A549 (cell line): ENCODE measurements at regions not wholly inside any gene's neighbourhood (a gene's known extent, or its start where the extent isn't known, plus 50 kb on each side); places are given as distances from the start of the nearest gene placed in this dataset.

Experiments
- ATAC-seq, 2 experiments: fragments of 200-7000 bp in 1 of 2; fragments of >200 bp in 1 of 2; cut with Nextera tagmentation in 1 of 2; cut with Tn5 transposase in 1 of 2; 3 replicates each; pipeline versions ENCODE4 v1.8.0 to v1.9.1; 2018 to 2020; ENCODE audit warnings: mild to moderate bottlenecking in 1 of 2, moderate library complexity in 1 of 2
- CTCF ChIA-PET: fragments of 300-600 bp; sonication (Branson Sonifier 250); formaldehyde crosslinking; extraction: SDS; loops from one replicate; lab custom pipeline; 2021; ENCODE audit warnings: antibody characterized with exemption, inconsistent platforms; lab: Yijun Ruan, JAX
- POLR2A ChIA-PET: fragments of 350-600 bp; formaldehyde crosslinking; extraction: SDS; loops from one replicate; lab custom pipeline; 2021; ENCODE audit warnings: antibody characterized with exemption, inconsistent platforms; lab: Yijun Ruan, JAX
- DNase-seq, 2 experiments: peaks; one replicate each; pipeline versions ENCODE4 v3.0.0 to v3.0.0-alpha.2; 2011 to 2016; ENCODE audit warnings: low read depth in 1 of 2, low spot score in 1 of 2
- FAIRE-seq: peaks from 2 replicates; lab custom pipeline; 2011; peaks lifted over from hg19 to GRCh38; lab: Jason Lieb, UNC
- H3K27ac ChIP-seq, 2 experiments: fragments of >200 bp; sonication (Bioruptor Twin); formaldehyde crosslinking; 3 replicates each; pipeline ENCODE4 v1.5.1; 2016 to 2017
- H3K4me1 ChIP-seq: fragments of >200 bp; sonication (Bioruptor Twin); formaldehyde crosslinking; 3 replicates; pipeline ENCODE4 v1.6.1; 2016
- H3K4me2 ChIP-seq: fragments of >200 bp; sonication (Bioruptor Twin); formaldehyde crosslinking; 3 replicates; pipeline ENCODE4 v1.6.1; 2016
- H3K4me3 ChIP-seq: fragments of >200 bp; sonication (Bioruptor Twin); formaldehyde crosslinking; 3 replicates; pipeline ENCODE4 v1.5.1; 2016
- H3K9me3 ChIP-seq: fragments of >200 bp; sonication (Bioruptor Twin); formaldehyde crosslinking; 3 replicates; pipeline ENCODE4 v1.6.1; 2016
- BHLHE40 ChIP-seq: IDR thresholded peaks from 2 replicates; pipeline ENCODE4 v1.6.1; 2012; ENCODE audit warnings: low read depth, low read length, inconsistent platforms
- EHF ChIP-seq: fragments of 250-450 bp; sonication (Bioruptor Pico); IDR thresholded peaks from 2 replicates; pipeline ENCODE4 v1.5.0; 2020; ENCODE audit warnings: mild to moderate bottlenecking
- EHMT2 ChIP-seq: fragments of 200-600 bp; sonication (generic); IDR thresholded peaks from 2 replicates; pipeline ENCODE4 v1.6.1; 2016; ENCODE audit warnings: antibody characterized with exemption, low read depth, mild to moderate bottlenecking, moderate library complexity
- EP300 ChIP-seq, 2 experiments: fragments of >200 bp; sonication (Bioruptor Twin); formaldehyde crosslinking; IDR thresholded peaks; 2 replicates in 1 of 2; 3 replicates in 1 of 2; pipeline ENCODE4 v1.6.1; 2016 to 2017
- FOSB ChIP-seq: fragments of 250-450 bp; sonication (Bioruptor Pico); IDR thresholded peaks from 2 replicates; pipeline ENCODE4 v1.5.0; 2020; ENCODE audit warnings: mild to moderate bottlenecking, moderate library complexity
- FOXS1 ChIP-seq: fragments of 250-450 bp; sonication (Bioruptor Pico); IDR thresholded peaks from 2 replicates; pipeline ENCODE4 v1.5.0; 2020; ENCODE audit warnings: mild to moderate bottlenecking, moderate library complexity
- GATA3 ChIP-seq: IDR thresholded peaks from 2 replicates; pipeline ENCODE4 v1.6.1; 2012; ENCODE audit warnings: borderline replicate concordance
- HDAC2 ChIP-seq: fragments of 200-600 bp; sonication (generic); IDR thresholded peaks from 2 replicates; pipeline ENCODE4 v1.6.1; 2016
- HEYL ChIP-seq: fragments of 250-450 bp; sonication (Bioruptor Pico); IDR thresholded peaks from 2 replicates; pipeline ENCODE4 v1.8.0; 2021; ENCODE audit warnings: mild to moderate bottlenecking, moderate library complexity
- JUNB ChIP-seq: fragments of >200 bp; sonication (Bioruptor Twin); formaldehyde crosslinking; IDR thresholded peaks from 2 replicates; pipeline ENCODE4 v1.6.1; 2016
- MAZ ChIP-seq: fragments of 150-350 bp; IDR thresholded peaks from 2 replicates; pipeline ENCODE4 v1.6.1; 2014; ENCODE audit warnings: antibody characterized with exemption, low read depth, low read length, borderline replicate concordance
- MYC ChIP-seq: IDR thresholded peaks from 2 replicates; pipeline ENCODE4 v1.6.1; 2012; ENCODE audit warnings: mild to moderate bottlenecking, inconsistent platforms, low read length, improper control_type of control experiment, borderline replicate concordance
- NPAS2 ChIP-seq: fragments of 250-450 bp; sonication (Bioruptor Pico); IDR thresholded peaks from 2 replicates; pipeline ENCODE4 v1.8.0; 2022; ENCODE audit warnings: mild to moderate bottlenecking, moderate library complexity, borderline replicate concordance
- NR3C1 ChIP-seq: fragments of >200 bp; sonication (Bioruptor Twin); formaldehyde crosslinking; IDR thresholded peaks from 3 replicates; pipeline ENCODE4 v1.6.1; 2017
- RAD21 ChIP-seq, 2 experiments: fragments of >200 bp in 1 of 2; sonication (Bioruptor Twin) in 1 of 2; formaldehyde crosslinking in 1 of 2; IDR thresholded peaks in 1 of 2; conservative IDR thresholded peaks in 1 of 2; 2 replicates in 1 of 2; 3 replicates in 1 of 2; pipeline ENCODE4 v1.6.1; 2012 to 2018; ENCODE audit warnings: inconsistent platforms in 1 of 2
- RARB ChIP-seq: fragments of 250-450 bp; sonication (Bioruptor Pico); IDR thresholded peaks from 2 replicates; pipeline ENCODE4 v1.8.0; 2021; ENCODE audit warnings: mild to moderate bottlenecking, moderate library complexity
- RCOR1 ChIP-seq: fragments of 150-350 bp; IDR thresholded peaks from 2 replicates; pipeline ENCODE4 v1.6.1; 2014; ENCODE audit warnings: antibody characterized with exemption, low read length, low read depth
- RFX5 ChIP-seq: fragments of 450-650 bp; IDR thresholded peaks from 2 replicates; pipeline ENCODE4 v1.7.1; 2014; ENCODE audit warnings: antibody characterized with exemption, mild to moderate bottlenecking, moderate library complexity
- RNF2 ChIP-seq: fragments of 200-600 bp; sonication (generic); IDR thresholded peaks from 2 replicates; pipeline ENCODE4 v1.6.1; 2016; ENCODE audit warnings: low read depth, mild to moderate bottlenecking, antibody characterized with exemption, moderate library complexity, borderline replicate concordance
- SMC3 ChIP-seq: fragments of >200 bp; sonication (Bioruptor Twin); formaldehyde crosslinking; IDR thresholded peaks from 3 replicates; pipeline ENCODE4 v1.6.1; 2018; ENCODE audit warnings: inconsistent platforms
- USF2 ChIP-seq: fragments of 450-650 bp; IDR thresholded peaks from 2 replicates; pipeline ENCODE4 v1.6.1; 2014; ENCODE audit warnings: antibody characterized with exemption
- ZFP36 ChIP-seq: fragments of 450-650 bp; IDR thresholded peaks from 2 replicates; pipeline ENCODE4 v1.6.1; 2014; ENCODE audit warnings: borderline replicate concordance; ENCODE audit not compliant: partially characterized antibody
- ZNF302 ChIP-seq: fragments of 250-450 bp; sonication (Bioruptor Pico); IDR thresholded peaks from 2 replicates; pipeline ENCODE4 v1.9.0; 2021; ENCODE audit warnings: inconsistent platforms, mild to moderate bottlenecking, moderate library complexity
- ZSCAN20 ChIP-seq: fragments of 250-450 bp; sonication (Bioruptor Pico); IDR thresholded peaks from 2 replicates; pipeline ENCODE4 v1.8.0; 2022; ENCODE audit warnings: mild to moderate bottlenecking, moderate library complexity
- WGBS: methylation state at CpG from one replicate; pipeline ENCODE4 v1.1.6; 2017; ENCODE audit errors: missing lambda C conversion rate; 5-methylcytosine and 5-hydroxymethylcytosine counted together
- TF ChIP-seq, protein P1 (sequence below): fragments of >200 bp; sonication (Bioruptor Twin); formaldehyde crosslinking; IDR thresholded peaks from 3 replicates; pipeline ENCODE4 v1.6.1; 2016
- TF ChIP-seq, protein P2 (sequence below): fragments of 250-450 bp; sonication (Bioruptor Pico); IDR thresholded peaks from 2 replicates; pipeline ENCODE4 v1.5.0; 2020; ENCODE audit warnings: low read depth, mild to moderate bottlenecking, moderate library complexity
- TF ChIP-seq, protein P3 (sequence below): IDR thresholded peaks from 2 replicates; pipeline ENCODE4 v1.6.1; 2012

DNA sequence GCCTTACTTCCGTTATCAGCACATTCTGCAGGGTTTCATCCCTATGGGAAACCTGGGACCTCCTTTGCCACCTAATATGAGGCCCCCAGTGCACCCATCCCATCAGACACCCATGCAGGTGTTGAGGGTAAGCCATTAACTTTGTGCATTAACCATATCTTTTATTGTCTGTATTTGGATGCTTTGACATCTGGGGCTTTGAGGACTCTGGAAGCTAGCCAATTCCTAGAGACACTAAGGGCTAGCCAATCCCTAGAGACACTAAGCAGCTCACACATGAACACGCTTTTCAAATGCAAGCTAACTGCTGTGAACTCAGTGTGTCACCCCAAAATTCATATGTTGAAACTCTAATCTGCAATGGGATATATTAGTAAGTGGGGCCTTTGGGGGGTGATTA is 272.5 kb upstream of the COBL start:
- Histone ChIP-seq H3K4me2 (no peak overlapping the region), H3K9me3 (no peaks in the 10 kb centered on the region), H3K4me3 (no peak overlapping the region), H3K4me1 (no peaks in the 10 kb centered on the region), H3K27ac (no peak overlapping the region)
- ChIA-PET CTCF (no interaction called here), POLR2A (no interaction called here)
- DNase-seq (no peak), ATAC-seq (no peak), FAIRE-seq (no peak)
- 0% methylated on average over 2 of the region's 2 CpGs for WGBS
- TF ChIP-seq, protein P1, sequence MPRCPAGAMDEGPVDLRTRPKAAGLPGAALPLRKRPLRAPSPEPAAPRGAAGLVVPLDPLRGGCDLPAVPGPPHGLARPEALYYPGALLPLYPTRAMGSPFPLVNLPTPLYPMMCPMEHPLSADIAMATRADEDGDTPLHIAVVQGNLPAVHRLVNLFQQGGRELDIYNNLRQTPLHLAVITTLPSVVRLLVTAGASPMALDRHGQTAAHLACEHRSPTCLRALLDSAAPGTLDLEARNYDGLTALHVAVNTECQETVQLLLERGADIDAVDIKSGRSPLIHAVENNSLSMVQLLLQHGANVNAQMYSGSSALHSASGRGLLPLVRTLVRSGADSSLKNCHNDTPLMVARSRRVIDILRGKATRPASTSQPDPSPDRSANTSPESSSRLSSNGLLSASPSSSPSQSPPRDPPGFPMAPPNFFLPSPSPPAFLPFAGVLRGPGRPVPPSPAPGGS, result no peak
- no peak for TF ChIP-seq SMC3
- no peak for TF ChIP-seq USF2
- TF ChIP-seq, protein P2, sequence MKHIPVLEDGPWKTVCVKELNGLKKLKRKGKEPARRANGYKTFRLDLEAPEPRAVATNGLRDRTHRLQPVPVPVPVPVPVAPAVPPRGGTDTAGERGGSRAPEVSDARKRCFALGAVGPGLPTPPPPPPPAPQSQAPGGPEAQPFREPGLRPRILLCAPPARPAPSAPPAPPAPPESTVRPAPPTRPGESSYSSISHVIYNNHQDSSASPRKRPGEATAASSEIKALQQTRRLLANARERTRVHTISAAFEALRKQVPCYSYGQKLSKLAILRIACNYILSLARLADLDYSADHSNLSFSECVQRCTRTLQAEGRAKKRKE (CRISPR knock-in tag), result no peak
- no peak for TF ChIP-seq EHMT2
- no peak for TF ChIP-seq RNF2
- no peak for TF ChIP-seq MYC
- no peak for TF ChIP-seq FOSB (CRISPR knock-in tag)
- TF ChIP-seq EHF (CRISPR knock-in tag), result no peak
- TF ChIP-seq BHLHE40, result no peak
- TF ChIP-seq RAD21 (conservative IDR thresholded peaks at IDR 0.05 in 1 of 2, IDR thresholded peaks at IDR 0.05 in 1 of 2), result no peak
- TF ChIP-seq RFX5, result no peak
- no peak for TF ChIP-seq ZSCAN20
- TF ChIP-seq NR3C1, result no peak
- TF ChIP-seq HEYL (CRISPR knock-in tag), result no peak
- no peak for TF ChIP-seq HDAC2
- no peak for TF ChIP-seq FOXS1 (CRISPR knock-in tag)
- no peak for TF ChIP-seq RARB (CRISPR knock-in tag)
- TF ChIP-seq MAZ, result no peak
- TF ChIP-seq, protein P3, sequence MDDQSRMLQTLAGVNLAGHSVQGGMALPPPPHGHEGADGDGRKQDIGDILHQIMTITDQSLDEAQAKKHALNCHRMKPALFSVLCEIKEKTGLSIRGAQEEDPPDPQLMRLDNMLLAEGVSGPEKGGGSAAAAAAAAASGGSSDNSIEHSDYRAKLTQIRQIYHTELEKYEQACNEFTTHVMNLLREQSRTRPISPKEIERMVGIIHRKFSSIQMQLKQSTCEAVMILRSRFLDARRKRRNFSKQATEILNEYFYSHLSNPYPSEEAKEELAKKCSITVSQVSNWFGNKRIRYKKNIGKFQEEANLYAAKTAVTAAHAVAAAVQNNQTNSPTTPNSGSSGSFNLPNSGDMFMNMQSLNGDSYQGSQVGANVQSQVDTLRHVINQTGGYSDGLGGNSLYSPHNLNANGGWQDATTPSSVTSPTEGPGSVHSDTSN, result no peak

GRCh38 chr7:51587604-51588003 is 271.0 kb upstream of the COBL start:
- WGBS, result 0% methylated on average over 3 of the region's 3 CpGs

GRCh38 chr7:51577390-51577789 is 260.8 kb upstream of the COBL start:
- Histone ChIP-seq H3K4me3 (no peak overlapping the region), H3K9me3 (no peaks in the 10 kb centered on the region), H3K4me1 (no peaks in the 10 kb centered on the region), H3K27ac (no peak overlapping the region), H3K4me2 (no peak overlapping the region)
- FAIRE-seq, result no peak
- POLR2A ChIA-PET, result no interaction called here
- WGBS, result 14% methylated on average over 4 of the region's 4 CpGs
- TF ChIP-seq EP300 (IDR thresholded peaks at IDR 0.05), result no peak
- no peak for TF ChIP-seq GATA3
- TF ChIP-seq JUNB, result no peak
- no peak for DNase-seq
- CTCF ChIA-PET, result no interaction called here
- ATAC-seq, result no peak

More at GRCh38 chr7:51587604-51588003, 271.0 kb upstream of the COBL start:
- DNase-seq (no peak), ATAC-seq (no peak), FAIRE-seq (no peak)
- TF ChIP-seq RCOR1 (no peak), NPAS2 (CRISPR knock-in tag) (no peak), ZFP36 (no peak), ZNF302 (no peak)
- no peak overlapping the region for H3K27ac ChIP-seq
- H3K4me2 ChIP-seq, result no peak overlapping the region
- H3K4me1 ChIP-seq, result no peaks in the 10 kb centered on the region
- H3K9me3 ChIP-seq, result no peaks in the 10 kb centered on the region
- POLR2A ChIA-PET, result no interaction called here
- CTCF ChIA-PET, result no interaction called here
- no peak overlapping the region for H3K4me3 ChIP-seq
